Neural progenitor cell (in vitro differentiated cells): ENCODE measurements at regions not wholly inside any gene's neighbourhood (a gene's known extent, or its start where the extent isn't known, plus 50 kb on each side); places are given as distances from the start of the nearest gene placed in this dataset.

ENCODE experiments used
- DNase-seq: peaks from one replicate; pipeline ENCODE4 v3.0.0-alpha.2; 2016; ENCODE audit warnings: low spot score
- H2AFZ ChIP-seq: fragments of 200-600 bp; sonication (generic); replicated peaks from 2 replicates; pipeline ENCODE4 v1.6.1; 2016; ENCODE audit warnings: antibody characterized with exemption
- H3F3A ChIP-seq: fragments of 200-600 bp; sonication (generic); 2 replicates; pipeline ENCODE4 v1.6.1; 2016; ENCODE audit warnings: antibody characterized with exemption, low read depth
- H3K27ac ChIP-seq: fragments of 200-600 bp; sonication (generic); 2 replicates; pipeline ENCODE4 v1.5.1; 2016; ENCODE audit warnings: mild to moderate bottlenecking
- H3K27me3 ChIP-seq: fragments of 200-600 bp; sonication (generic); 2 replicates; pipeline ENCODE4 v1.6.1; 2016; ENCODE audit warnings: mild to moderate bottlenecking, moderate library complexity
- H3K36me3 ChIP-seq: fragments of 200-600 bp; sonication (generic); 2 replicates; pipeline ENCODE4 v1.5.1; 2016
- H3K4me1 ChIP-seq: fragments of 200-600 bp; sonication (generic); 2 replicates; pipeline ENCODE4 v1.6.1; 2016; ENCODE audit warnings: mixed run types
- H3K4me2 ChIP-seq: fragments of 200-600 bp; sonication (generic); 2 replicates; pipeline ENCODE4 v1.6.1; 2016
- H3K4me3 ChIP-seq: fragments of 200-600 bp; sonication (generic); 2 replicates; pipeline ENCODE4 v1.5.1; 2016
- H3K79me2 ChIP-seq: fragments of 200-600 bp; sonication (generic); 2 replicates; pipeline ENCODE4 v1.6.1; 2016; ENCODE audit warnings: low read depth
- H3K9ac ChIP-seq: fragments of 200-600 bp; sonication (generic); 2 replicates; pipeline ENCODE4 v1.6.1; 2016
- H3K9me3 ChIP-seq: fragments of 200-600 bp; sonication (generic); 2 replicates; pipeline ENCODE4 v1.5.1; 2016; ENCODE audit warnings: low read depth
- H4K20me1 ChIP-seq: fragments of 200-600 bp; sonication (generic); 2 replicates; pipeline ENCODE4 v1.6.1; 2016; ENCODE audit warnings: low read depth
- H3K27ac Mint-ChIP-seq: 3 replicates; pipeline ENCODE4 v1.8.0; 2021; ENCODE audit warnings: mixed read lengths
- H3K27me3 Mint-ChIP-seq: 2 replicates; pipeline ENCODE4 v1.8.0; 2022; ENCODE audit warnings: low read depth, mild to moderate bottlenecking, inconsistent platforms, moderate library complexity, mixed read lengths; ENCODE audit not compliant: insufficient read depth
- H3K36me3 Mint-ChIP-seq: 3 replicates; pipeline ENCODE4 v1.8.0; 2021; ENCODE audit warnings: mixed read lengths
- H3K4me1 Mint-ChIP-seq: 3 replicates; pipeline ENCODE4 v1.8.0; 2021; ENCODE audit warnings: mixed read lengths
- H3K4me3 Mint-ChIP-seq: 3 replicates; pipeline ENCODE4 v1.8.0; 2021; ENCODE audit warnings: mild to moderate bottlenecking, moderate library complexity, mixed read lengths
- H3K9me3 Mint-ChIP-seq: 3 replicates; pipeline ENCODE4 v1.8.0; 2020; ENCODE audit warnings: mixed read lengths
- EZH2 ChIP-seq: fragments of 200-600 bp; sonication (generic); IDR thresholded peaks from 2 replicates; pipeline ENCODE4 v1.6.1; 2017; ENCODE audit warnings: antibody characterized with exemption, mild to moderate bottlenecking, moderate library complexity
- EZH2phosphoT487 ChIP-seq: fragments of 200-600 bp; sonication (generic); IDR thresholded peaks from 2 replicates; pipeline ENCODE4 v1.6.1; 2017; ENCODE audit warnings: antibody characterized with exemption
- TF ChIP-seq, protein P1 (sequence below): fragments of 200-600 bp; sonication (generic); IDR thresholded peaks from 2 replicates; pipeline ENCODE4 v1.5.1; 2017; ENCODE audit warnings: antibody characterized with exemption, mild to moderate bottlenecking

DNA sequence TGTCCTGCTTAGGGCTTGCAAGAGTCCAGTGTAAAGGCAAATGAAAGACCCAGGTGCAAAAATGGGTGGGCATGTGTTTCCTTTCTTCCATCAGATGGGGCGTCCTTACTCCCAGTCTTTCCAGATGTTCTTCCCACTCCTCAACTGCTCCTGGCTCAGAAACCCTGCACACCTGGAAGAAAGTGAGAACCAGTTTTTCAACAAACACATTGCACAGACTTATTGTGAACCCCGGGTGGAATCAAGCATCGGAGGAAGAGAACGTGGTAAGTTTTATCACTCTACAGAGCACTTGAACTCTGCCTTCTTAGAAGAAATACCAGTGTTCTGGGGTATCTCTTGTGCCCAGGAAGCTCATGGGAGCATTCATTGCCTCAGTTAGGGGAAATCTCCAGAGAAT lies 93.3 kb downstream of the TMX1 start:
- H3K4me1 ChIP-seq: peaks cover under 1% of the 10 kb centered on the region
- H4K20me1 ChIP-seq: no peaks in the 10 kb centered on the region
- no peak overlapping the region for H3K4me2 ChIP-seq
- H3K9me3 Mint-ChIP-seq: no peaks in the 10 kb centered on the region
- TF ChIP-seq, protein P1, sequence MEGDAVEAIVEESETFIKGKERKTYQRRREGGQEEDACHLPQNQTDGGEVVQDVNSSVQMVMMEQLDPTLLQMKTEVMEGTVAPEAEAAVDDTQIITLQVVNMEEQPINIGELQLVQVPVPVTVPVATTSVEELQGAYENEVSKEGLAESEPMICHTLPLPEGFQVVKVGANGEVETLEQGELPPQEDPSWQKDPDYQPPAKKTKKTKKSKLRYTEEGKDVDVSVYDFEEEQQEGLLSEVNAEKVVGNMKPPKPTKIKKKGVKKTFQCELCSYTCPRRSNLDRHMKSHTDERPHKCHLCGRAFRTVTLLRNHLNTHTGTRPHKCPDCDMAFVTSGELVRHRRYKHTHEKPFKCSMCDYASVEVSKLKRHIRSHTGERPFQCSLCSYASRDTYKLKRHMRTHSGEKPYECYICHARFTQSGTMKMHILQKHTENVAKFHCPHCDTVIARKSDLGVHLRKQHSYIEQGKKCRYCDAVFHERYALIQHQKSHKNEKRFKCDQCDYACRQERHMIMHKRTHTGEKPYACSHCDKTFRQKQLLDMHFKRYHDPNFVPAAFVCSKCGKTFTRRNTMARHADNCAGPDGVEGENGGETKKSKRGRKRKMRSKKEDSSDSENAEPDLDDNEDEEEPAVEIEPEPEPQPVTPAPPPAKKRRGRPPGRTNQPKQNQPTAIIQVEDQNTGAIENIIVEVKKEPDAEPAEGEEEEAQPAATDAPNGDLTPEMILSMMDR: no peak
- no peak for TF ChIP-seq EZH2phosphoT487
- no peak for TF ChIP-seq EZH2
- DNase-seq: no peak
- H3K4me3 Mint-ChIP-seq: no peak overlapping the region
- no peak overlapping the region for H2AFZ ChIP-seq
- peaks cover 9% of the 10 kb centered on the region for H3K4me1 Mint-ChIP-seq
- no peaks in the 10 kb centered on the region for H3K79me2 ChIP-seq
- no peaks in the 10 kb centered on the region for H3K27me3 ChIP-seq
- no peak overlapping the region for H3K27ac ChIP-seq
- no peaks in the 10 kb centered on the region for H3K36me3 Mint-ChIP-seq
- H3K36me3 ChIP-seq: no peaks in the 10 kb centered on the region
- no peaks in the 10 kb centered on the region for H3F3A ChIP-seq
- H3K4me3 ChIP-seq: no peak overlapping the region
- H3K27me3 Mint-ChIP-seq: peaks cover 4% of the 10 kb centered on the region
- H3K27ac Mint-ChIP-seq: no peak overlapping the region
- no peak overlapping the region for H3K9ac ChIP-seq
- H3K9me3 ChIP-seq: no peaks in the 10 kb centered on the region

DNA sequence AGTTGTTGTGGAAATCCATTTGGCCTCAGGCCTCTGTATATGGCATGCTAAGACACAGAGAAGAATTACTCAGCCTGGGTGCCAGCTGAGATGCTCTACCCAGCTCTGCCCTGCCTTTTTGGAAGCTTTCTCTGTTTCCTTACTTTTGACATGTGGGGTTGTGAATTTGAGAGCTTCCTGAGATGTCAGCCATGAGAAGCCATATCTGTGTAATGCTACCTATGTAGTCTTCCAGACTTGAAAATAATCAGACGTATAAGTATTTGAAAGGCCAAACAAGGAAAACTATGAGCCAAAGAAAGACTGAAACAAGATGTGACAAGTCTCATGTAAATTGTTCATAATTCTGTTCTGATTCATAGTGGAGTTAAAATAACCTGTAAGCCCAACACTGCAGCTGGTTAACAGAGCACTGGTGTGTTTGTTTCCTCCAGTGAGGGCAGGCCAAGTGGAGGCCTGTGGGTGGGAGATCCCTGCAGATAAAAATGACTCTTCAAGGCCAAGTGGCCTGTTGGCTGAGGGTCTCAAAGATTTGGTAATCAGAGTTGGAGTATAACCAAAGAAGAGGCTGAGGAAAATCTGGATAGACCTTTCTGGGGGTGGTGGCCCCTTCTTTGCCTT lies 94.0 kb downstream of the TMX1 start:
- no peaks in the 10 kb centered on the region for H3K9me3 ChIP-seq
- no peak overlapping the region for H3K4me2 ChIP-seq
- H3K36me3 ChIP-seq: no peaks in the 10 kb centered on the region
- no peak overlapping the region for H3K4me3 Mint-ChIP-seq
- no peaks in the 10 kb centered on the region for H3K27me3 ChIP-seq
- TF ChIP-seq, protein P1: no peak
- TF ChIP-seq EZH2phosphoT487: no peak
- TF ChIP-seq EZH2: no peak
- no peak for DNase-seq
- H3K79me2 ChIP-seq: no peaks in the 10 kb centered on the region
- no peak overlapping the region for H3K27ac ChIP-seq
- no peak overlapping the region for H2AFZ ChIP-seq
- no peaks in the 10 kb centered on the region for H4K20me1 ChIP-seq
- no peaks in the 10 kb centered on the region for H3F3A ChIP-seq
- H3K4me3 ChIP-seq: no peak overlapping the region
- no peaks in the 10 kb centered on the region for H3K36me3 Mint-ChIP-seq
- H3K27ac Mint-ChIP-seq: no peak overlapping the region
- peaks cover 6% of the 10 kb centered on the region for H3K4me1 Mint-ChIP-seq
- no peaks in the 10 kb centered on the region for H3K4me1 ChIP-seq
- H3K9ac ChIP-seq: no peak overlapping the region
- no peaks in the 10 kb centered on the region for H3K9me3 Mint-ChIP-seq
- peaks cover 3% of the 10 kb centered on the region for H3K27me3 Mint-ChIP-seq

DNA sequence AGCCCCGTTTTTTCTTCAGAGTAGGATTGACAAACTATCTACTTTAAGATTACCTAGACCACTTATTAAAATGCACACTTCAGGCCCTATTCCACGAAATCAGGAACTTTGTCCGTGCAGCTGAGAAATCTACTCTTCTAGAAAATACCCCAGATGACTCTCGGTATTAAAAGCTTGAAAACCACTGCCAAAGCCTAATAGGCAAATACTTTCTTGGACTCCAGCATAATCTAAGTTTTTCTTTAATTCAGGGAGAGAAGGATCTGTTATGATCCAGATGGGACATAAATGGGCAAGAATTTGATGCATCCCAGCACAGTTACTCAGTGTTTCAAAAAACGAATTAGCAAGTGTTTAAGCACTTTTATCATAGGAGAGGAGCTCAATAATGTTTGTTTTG lies 94.5 kb downstream of the TMX1 start:
- Histone ChIP-seq H3K27me3 (no peaks in the 10 kb centered on the region), H3K4me1 (no peaks in the 10 kb centered on the region), H3K27ac (no peak overlapping the region), H3K4me3 (no peak overlapping the region), H3K36me3 (no peaks in the 10 kb centered on the region), H3K4me2 (no peak overlapping the region), H4K20me1 (no peaks in the 10 kb centered on the region), H3F3A (no peaks in the 10 kb centered on the region), H3K9me3 (no peaks in the 10 kb centered on the region), H3K9ac (no peak overlapping the region), H2AFZ (no peak overlapping the region), H3K79me2 (no peaks in the 10 kb centered on the region)
- H3K27me3 Mint-ChIP-seq: peaks cover 3% of the 10 kb centered on the region
- no peak overlapping the region for H3K4me3 Mint-ChIP-seq
- no peaks in the 10 kb centered on the region for H3K36me3 Mint-ChIP-seq
- DNase-seq: no peak
- no peak for TF ChIP-seq EZH2phosphoT487
- TF ChIP-seq, protein P1: no peak
- TF ChIP-seq EZH2: no peak
- peaks cover 6% of the 10 kb centered on the region for H3K4me1 Mint-ChIP-seq
- no peaks in the 10 kb centered on the region for H3K9me3 Mint-ChIP-seq
- H3K27ac Mint-ChIP-seq: no peak overlapping the region
